HG03521 (cell line): ENCODE measurements at regions not wholly inside any gene's neighbourhood (a gene's known extent, or its start where the extent isn't known, plus 50 kb on each side); places are given as distances from the start of the nearest gene placed in this dataset.

Experiments
- ATAC-seq: cut with Tn5 transposase; IDR thresholded peaks from one replicate; pipeline ENCODE4 v1.9.1; 2021; ENCODE audit warnings: mild to moderate bottlenecking, moderate library complexity; ENCODE audit not compliant: unreplicated experiment

DNA sequence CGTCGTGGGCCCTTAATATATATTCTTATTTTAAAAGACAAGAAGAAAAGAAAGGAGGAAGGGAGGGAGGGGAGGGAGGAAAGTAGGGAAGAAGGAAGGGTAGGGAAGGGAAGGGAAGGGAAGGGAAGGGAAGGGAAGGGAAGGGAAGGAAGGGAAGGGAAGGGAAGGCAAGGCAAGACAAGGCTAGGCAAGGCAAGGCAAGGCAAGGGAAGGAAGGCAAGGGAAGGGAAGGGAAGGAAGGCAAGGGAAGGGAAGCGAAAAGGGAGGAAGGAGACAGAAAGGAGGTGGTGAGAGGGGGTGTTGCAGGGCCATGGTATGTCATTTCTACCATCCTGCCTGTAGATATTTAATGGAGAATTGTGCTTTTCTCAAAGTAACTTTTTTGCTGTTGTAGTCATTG is 83.9 kb upstream of the BTBD3 start:
- no peak for ATAC-seq

DNA sequence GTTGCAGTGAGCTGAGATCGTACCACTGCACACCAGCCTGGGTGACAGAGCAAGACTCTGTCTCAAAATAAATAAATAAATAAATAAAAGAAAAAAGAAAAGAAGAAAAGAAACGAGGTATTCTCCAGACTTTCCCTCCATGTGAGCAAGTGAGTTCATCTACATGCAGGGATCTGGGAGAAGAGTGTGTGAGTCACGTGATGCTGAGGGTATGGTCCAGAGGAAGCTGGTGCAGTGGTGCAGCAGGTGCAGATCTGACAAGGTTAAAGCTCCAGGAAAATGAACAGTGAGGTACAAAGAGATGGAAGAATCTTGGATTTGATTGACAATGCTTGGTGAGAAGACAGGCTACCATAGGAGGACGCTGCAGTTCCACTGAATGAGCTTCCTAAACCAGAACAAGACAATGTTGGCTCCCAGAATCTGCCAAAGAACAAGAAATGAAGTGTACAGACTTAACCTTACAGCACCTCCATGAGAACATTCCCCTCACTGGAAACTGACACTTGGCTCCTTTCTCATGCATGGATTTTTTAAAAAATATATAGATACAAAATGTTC is 79.5 kb upstream of the BTBD3 start:
- no peak for ATAC-seq

DNA sequence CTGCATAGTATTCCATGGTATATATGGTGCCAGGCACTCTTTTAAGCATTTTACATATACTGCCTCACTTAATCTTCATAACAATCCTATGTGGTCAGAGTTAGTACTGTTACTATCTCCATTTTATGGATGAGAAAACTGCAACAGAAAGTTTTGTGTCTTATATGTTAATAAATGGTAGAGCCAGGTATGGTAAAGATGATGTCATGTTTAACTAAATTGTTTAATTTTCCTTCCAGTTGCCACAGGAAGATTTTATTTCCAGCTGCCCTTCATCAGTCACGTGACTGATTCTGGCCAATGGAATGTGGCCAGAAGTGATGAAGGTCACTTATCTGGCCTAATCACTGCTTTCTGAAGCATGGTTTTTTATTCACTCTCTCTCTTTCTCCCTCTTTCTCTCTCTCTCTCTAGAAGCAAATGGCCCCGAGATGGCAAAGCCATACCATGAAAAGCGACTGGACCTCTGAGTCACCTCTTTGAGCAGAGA is 75.7 kb upstream of the BTBD3 start:
- no peak for ATAC-seq

DNA sequence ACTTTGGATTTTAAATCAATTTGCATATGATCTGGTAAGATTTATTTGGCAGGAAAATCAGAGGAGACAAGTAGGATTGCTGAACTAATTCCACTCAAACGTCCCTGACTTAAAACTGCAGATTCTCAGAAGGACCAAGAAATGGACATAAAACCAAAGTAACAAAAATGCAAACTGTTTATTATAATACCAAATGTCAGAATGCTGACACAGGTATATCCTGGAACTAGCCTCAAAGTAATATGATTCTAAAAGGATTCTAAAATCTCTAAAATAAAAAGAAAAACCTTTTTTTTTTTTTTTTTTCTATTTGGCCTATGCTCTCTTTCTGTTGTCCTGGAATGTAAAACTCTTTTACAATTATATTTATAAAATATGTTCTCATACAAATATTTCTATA is 74.4 kb upstream of the BTBD3 start:
- no peak for ATAC-seq

DNA sequence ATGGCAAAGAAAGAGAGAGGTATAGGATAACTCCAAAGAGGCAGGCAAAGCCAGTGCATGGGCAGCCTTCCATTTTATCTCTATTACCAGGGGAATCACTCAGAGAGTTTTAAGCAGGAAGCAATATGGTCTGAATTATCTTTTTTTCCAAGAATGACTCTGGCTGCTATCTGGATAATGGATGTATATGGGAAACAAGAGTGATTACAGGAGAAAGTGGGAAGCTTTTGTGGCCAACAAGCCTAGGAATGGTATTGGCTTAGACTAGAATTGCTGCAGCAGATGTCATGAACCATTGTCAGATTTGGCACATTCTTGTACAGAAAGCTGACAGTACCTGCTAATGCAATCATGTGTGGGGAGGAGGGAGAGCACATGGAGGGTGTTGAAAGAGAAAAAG is 73.0 kb upstream of the BTBD3 start:
- ATAC-seq: no peak

DNA sequence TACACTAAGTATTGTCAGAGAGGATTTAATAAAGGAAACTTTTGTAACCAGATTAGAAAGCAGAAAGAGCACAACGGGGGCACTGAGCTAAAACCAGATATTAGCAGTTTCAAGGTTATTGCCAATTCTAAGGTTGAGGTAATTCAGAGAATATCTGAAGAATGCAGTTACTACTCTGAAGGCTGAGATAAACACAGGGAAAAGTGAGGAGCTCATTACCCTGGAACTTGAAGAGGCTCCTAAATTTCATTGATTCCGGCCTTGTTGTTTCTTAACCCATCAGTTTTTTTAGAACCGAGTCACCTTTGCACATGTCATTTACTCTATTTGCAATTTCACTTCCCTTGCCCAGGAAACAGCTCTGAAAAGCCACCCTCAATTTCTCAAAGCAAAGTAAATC is 72.4 kb upstream of the BTBD3 start:
- ATAC-seq: no peak

DNA sequence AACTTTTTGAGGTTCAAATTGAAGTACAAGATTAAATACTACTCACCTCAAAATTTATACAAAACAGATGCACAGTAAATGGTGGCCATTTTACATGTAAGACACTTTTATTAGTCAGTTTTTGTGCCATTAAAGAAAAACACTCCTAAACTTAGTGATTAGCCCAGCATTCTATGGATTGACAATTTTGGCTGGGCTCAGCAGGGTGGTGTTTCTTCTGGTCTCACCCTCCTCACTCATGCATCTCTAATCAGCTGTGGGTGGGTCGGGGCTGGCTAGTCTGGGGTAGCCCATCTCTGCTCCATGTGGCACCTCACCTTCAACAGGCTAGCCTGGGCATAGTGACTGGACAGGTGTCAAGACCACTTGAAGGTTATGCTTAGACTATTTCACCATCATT is 71.6 kb upstream of the BTBD3 start:
- ATAC-seq: no peak

DNA sequence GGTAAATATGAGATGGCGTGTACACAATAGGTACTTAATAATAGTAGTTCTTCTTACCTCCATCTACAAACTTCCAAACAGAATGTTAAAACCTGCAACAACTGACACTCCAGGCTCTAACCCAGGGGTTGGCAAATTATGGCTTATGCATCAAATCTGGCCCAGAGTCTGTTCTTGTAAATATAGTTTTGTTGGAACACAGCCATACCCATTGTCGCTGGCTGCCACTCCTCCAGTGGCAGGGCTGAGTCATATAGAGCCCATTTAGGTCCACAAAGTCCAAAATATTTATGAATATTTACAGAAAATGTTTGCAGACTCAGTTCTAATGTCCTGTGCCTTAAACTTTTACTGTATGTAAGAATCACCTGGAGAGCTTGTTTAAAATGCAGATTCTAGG is 69.9 kb upstream of the BTBD3 start:
- ATAC-seq: no peak

DNA sequence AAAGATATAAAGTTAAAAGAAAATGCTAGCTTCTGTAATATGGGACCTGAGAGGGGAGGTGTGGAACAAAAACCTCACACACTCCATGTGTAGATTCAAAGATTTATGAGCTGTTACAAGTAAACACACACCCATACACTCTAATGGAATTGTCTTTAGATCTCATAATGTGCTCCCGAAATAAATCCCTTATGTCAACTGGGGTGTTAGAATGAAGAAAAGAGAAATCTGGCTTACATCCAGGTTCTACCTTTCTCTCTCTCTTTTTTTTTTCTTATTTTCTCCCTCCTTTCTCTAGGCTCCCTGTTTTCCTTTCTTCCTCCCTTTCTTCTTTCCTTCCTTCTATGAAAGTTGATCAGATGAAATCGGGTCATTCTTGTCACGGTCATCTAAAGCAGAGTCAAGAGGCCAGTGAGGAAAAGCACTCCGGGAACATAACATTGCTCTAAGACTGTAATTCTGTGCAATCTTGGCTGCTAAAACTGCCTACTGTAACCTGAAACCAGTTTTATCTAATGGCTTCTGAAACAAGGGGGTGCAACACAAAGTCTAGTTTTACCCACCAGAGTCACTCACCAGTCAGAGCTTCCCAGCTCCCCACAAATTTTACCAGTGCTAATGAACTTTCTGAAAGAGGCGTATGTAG is 68.3 kb upstream of the BTBD3 start:
- no peak for ATAC-seq

DNA sequence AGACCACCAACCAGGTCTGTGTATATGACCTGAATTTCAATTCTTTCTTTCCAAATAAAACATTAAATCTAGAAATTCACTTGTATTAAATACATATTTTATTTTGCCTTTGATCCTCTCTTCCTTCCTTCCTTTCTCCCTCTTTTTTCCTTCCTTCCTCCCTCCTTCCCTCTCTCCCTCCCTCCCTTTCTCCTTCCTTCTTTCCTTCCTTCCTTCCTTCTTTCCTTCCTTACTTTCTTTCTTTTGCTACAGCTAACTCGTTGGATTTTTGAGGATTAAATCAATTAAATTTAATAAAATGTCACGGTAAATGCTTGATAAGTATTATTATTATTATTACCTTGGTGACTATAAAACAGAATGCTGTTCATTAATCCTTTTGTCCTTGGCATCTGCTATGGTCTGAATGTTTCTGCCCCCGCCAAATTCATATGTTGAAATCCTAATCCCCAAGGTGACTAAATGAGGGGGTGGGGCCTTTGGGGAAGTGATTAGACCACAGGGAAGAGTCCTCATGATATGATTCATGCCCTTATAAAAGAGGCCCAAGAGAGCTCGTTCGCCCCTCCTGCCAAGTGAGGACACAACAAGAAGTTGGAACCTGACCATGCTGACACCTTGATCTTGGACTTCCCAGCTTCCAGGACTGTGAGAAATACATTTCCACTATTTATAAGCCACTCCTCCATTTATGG is 67.6 kb upstream of the BTBD3 start:
- no peak for ATAC-seq

DNA sequence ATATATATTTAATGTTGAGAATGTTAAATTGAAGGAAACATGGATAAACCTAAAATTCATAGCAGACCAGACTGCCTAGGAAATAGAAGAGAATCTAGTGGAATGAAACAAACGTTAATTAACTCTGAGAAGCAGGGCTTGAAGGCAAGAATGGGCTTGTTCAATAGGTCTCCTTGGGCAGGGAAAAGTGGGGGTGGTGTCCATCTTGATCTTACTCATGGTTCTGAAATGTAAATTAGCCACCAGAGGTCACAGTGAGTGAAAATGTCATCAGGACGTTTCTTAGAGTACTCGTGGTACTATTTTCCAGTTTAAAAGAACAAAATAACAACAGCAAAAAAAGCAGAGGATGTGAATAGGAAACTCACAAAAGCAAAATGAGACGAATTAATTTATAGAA is 66.8 kb upstream of the BTBD3 start:
- no peak for ATAC-seq

DNA sequence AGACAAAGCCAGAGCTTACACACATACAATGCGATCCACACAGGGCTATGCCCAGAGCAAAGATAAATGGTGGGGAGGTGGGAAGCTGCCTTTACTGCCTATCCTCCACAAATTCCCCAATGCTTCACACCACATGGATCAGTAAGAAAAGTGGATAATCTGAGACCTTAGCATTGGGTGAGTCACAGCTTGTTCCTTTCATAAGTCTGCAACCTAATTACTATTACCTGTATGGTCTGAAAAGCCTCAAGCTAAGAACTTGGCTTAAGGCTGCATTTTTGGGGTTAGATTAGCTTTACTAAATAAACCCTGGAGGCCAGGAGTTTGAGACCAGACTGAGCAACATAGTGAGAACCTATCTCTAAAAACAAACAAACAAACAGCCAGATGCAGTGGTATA is 66.0 kb upstream of the BTBD3 start:
- ATAC-seq: no peak

DNA sequence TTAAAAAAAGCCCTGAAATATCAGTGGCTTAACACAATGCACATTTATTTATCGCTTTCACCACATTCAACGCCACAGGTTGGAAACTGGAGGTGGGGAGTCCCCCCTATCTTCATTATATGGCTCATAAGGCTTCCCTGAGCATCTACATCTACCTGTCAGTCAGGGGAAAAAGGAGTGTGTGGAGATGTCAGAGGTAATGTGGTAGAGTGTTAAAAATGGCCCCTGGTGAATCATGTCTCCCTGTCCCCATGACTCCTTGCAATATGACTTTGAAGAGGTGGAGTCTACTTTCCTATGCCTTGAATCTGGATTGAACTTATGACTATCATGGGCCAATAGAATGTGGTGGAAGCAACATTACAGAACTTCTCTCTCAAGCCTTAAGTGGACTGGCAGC is 65.5 kb upstream of the BTBD3 start:
- no peak for ATAC-seq

DNA sequence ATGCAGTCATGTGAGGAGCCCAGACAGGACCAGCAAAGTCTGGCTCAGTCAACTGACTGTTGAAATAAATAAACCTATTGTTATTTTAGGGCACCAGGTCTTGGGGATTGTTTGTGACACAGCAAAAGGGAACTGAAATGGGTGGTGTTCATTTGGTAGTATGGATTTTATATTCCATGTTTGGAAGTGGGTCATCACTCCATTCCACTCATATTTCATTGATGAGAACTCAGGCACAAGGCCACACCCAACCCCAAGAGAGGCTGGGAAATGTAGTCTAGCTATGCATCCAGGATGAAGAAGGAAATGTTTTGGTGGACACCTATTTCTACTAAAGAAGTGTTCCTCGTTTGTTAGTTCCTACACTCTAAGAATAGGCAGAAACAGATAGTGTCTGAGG is 64.9 kb upstream of the BTBD3 start:
- no peak for ATAC-seq

DNA sequence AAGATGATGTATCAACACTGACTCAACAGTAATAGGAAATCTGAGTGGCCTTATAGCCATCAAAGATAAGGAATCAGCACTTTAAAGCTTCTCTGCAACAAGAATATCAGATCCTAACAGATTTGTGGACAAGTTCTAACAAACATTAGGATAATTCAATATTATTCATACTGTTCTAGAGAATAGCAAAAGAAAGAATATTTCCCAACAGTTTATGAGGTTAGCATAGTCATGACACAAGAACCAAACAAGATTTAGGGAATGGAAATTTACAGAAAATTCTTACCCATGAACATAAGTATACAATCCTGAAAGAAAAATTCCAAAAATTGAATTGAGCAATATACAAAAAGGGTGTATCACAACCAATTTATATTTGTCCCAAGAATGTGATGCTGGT is 64.3 kb upstream of the BTBD3 start:
- no peak for ATAC-seq

DNA sequence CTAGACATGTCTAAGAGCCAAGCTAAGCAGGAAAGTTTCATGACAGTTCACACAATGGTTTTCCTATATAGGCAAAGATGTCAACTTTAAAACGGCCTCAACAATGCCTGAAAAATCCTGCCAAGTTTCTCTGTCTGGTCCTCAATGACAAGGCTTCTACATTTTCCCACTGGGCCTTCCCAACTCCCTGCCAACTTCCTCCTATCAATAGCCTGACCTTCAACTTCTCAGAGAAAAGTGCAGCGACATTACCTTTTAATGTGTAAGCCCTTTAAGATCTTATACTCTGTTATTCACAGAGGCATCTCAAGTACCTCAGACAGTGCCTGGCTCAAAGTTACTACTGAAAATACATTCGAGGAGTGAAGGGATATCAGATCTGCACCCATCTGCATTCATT is 56.2 kb upstream of the BTBD3 start:
- ATAC-seq: no peak

DNA sequence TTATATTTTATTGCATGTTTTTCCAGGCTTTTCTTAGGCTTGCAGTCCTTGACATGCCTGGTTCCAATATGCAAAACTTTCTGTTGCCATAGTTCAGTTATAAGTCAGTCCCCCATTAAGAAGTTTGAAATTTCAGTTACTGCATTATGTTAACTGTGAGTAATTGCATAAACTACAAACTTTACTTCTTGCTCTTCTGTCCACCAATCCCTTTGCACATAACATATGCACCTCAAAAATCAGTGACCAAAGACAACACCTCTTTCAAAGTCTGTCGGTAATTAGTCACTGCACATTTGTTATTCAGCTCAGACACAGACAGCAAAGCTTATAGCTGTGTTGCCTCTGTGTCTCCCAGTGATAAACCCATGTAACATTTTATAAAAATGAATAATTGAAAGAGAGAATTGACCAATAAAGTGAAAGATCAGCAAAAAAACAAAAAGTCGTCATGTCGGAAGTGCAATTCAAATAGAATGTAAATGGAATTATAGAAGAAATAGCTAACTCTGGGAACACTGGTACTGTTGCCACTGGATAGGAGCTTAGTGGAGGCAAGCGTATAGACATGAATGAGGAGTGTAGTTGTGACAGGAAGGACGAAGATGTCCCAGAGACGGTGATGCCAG is 50.3 kb upstream of the BTBD3 start:
- ATAC-seq: no peak
